Lower leg skin (tissue), 3 donors: ENCODE measurements at regions not wholly inside any gene's neighbourhood (a gene's known extent, or its start where the extent isn't known, plus 50 kb on each side); places are given as distances from the start of the nearest gene placed in this dataset.

Source experiments
- POLR2A ChIP-seq, 2 donors: fragments of 450-650 bp; IDR thresholded peaks; one replicate each; pipeline ENCODE4 v1.6.1; 2016 to 2017; ENCODE audit warnings: antibody characterized with exemption in 2 of 2, mild to moderate bottlenecking in 1 of 2, moderate library complexity in 1 of 2
- TF ChIP-seq, protein P1 (sequence below), 3 donors: fragments of 450-650 bp; IDR thresholded peaks; one replicate each; pipeline ENCODE4 v1.5.1; 2016; ENCODE audit warnings: antibody characterized with exemption in 3 of 3, mild to moderate bottlenecking in 3 of 3, moderate library complexity in 2 of 3

DNA sequence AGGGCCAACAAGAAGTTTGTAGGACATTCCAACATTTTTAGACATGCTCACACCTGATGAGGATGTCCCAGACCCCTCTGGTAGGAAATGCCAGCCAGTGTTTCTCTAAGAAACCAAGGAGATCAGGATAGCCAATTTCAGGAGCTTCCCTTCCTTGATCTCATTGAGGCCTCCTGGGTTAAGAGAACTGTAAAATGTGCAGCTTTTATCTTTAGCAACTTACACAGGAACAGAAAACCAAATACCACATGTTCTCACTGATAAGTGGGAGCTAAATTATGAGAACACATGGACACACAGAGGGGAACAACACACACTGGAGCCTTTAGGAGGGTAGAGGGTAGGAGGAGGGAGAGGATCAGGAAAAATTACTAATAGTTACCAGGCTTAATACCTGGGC, 99.6 kb upstream of the MAP2 start:
- TF ChIP-seq, protein P1, sequence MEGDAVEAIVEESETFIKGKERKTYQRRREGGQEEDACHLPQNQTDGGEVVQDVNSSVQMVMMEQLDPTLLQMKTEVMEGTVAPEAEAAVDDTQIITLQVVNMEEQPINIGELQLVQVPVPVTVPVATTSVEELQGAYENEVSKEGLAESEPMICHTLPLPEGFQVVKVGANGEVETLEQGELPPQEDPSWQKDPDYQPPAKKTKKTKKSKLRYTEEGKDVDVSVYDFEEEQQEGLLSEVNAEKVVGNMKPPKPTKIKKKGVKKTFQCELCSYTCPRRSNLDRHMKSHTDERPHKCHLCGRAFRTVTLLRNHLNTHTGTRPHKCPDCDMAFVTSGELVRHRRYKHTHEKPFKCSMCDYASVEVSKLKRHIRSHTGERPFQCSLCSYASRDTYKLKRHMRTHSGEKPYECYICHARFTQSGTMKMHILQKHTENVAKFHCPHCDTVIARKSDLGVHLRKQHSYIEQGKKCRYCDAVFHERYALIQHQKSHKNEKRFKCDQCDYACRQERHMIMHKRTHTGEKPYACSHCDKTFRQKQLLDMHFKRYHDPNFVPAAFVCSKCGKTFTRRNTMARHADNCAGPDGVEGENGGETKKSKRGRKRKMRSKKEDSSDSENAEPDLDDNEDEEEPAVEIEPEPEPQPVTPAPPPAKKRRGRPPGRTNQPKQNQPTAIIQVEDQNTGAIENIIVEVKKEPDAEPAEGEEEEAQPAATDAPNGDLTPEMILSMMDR (IDR thresholded peaks at IDR 0.05) = no peak
- no peak for TF ChIP-seq POLR2A (IDR thresholded peaks at IDR 0.05)
